ENCODE measurements at regions not wholly inside any gene's neighbourhood (a gene's known extent, or its start where the extent isn't known, plus 50 kb on each side); places are given as distances from the start of the nearest gene placed in this dataset.

DNA sequence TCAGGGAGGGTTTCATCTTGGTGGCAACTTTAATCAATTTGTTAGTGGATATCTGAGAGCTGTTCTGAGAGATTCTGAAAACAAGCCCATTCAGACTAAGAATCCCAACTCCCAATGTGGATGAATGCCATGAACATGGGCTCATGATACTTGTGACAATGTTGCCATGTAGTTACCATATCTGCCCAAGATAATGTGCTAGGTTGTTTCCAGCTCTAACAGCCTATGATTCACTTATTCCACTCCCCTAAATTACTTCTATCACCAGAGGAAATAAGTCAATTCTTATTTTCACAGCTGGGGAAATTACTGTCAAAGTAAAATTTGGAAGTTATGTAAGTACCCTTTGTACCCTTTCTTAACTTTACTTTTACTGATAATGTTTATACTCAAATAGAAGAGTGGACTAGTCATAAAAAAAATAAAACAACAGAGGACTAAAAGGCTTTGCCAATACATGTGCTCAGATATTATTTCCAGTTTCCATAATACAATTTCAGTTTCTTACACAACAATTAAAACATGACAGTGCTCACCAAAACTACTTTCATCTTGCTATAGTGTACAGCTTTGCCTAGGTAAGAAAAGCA, 1101.7 kb upstream of the INTU start:
- no peaks in the 10 kb centered on the region for H3K36me3 Mint-ChIP-seq (ENCODE audit: low read depth)
- H3K27me3 Mint-ChIP-seq (ENCODE audit: low read depth) = no peaks in the 10 kb centered on the region
- H3K4me3 Mint-ChIP-seq = no peak overlapping the region
- no peak overlapping the region for H3K27ac Mint-ChIP-seq
- TF ChIP-seq, protein P1, sequence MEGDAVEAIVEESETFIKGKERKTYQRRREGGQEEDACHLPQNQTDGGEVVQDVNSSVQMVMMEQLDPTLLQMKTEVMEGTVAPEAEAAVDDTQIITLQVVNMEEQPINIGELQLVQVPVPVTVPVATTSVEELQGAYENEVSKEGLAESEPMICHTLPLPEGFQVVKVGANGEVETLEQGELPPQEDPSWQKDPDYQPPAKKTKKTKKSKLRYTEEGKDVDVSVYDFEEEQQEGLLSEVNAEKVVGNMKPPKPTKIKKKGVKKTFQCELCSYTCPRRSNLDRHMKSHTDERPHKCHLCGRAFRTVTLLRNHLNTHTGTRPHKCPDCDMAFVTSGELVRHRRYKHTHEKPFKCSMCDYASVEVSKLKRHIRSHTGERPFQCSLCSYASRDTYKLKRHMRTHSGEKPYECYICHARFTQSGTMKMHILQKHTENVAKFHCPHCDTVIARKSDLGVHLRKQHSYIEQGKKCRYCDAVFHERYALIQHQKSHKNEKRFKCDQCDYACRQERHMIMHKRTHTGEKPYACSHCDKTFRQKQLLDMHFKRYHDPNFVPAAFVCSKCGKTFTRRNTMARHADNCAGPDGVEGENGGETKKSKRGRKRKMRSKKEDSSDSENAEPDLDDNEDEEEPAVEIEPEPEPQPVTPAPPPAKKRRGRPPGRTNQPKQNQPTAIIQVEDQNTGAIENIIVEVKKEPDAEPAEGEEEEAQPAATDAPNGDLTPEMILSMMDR (IDR thresholded peaks at IDR 0.05; ENCODE audit: unreplicated experiment in 3 of 3) = no peak
- H3K9me3 Mint-ChIP-seq = peaks cover 15% of the 10 kb centered on the region
- peaks cover 10% of the 10 kb centered on the region for H3K4me1 Mint-ChIP-seq

DNA sequence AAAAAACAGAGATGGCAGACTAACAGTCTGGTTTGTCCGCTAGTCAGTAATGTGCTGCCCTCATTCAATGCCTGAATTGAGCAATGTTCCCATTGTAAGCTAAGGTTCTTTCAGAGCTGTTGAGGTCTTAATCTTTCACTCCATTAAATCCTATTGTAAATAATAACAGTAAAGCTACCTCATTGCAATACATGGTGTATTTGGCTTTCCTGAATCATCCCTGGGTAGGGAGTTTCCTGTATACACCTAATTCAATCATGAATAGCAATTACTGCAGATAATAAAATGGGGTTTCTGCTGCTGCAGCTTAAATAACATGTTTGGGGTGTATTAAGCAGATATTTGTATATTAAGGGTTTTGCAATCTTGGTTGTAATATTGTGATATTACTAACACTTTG, 1100.2 kb upstream of the INTU start:
- peaks cover 8% of the 10 kb centered on the region for H3K9me3 Mint-ChIP-seq
- no peaks in the 10 kb centered on the region for H3K36me3 Mint-ChIP-seq (ENCODE audit: low read depth)
- no peaks in the 10 kb centered on the region for H3K27me3 Mint-ChIP-seq (ENCODE audit: low read depth)
- no peak overlapping the region for H3K27ac Mint-ChIP-seq
- peaks cover 10% of the 10 kb centered on the region for H3K4me1 Mint-ChIP-seq
- TF ChIP-seq, protein P1 (IDR thresholded peaks at IDR 0.05; ENCODE audit: unreplicated experiment in 3 of 3) = no peak
- no peak overlapping the region for H3K4me3 Mint-ChIP-seq

DNA sequence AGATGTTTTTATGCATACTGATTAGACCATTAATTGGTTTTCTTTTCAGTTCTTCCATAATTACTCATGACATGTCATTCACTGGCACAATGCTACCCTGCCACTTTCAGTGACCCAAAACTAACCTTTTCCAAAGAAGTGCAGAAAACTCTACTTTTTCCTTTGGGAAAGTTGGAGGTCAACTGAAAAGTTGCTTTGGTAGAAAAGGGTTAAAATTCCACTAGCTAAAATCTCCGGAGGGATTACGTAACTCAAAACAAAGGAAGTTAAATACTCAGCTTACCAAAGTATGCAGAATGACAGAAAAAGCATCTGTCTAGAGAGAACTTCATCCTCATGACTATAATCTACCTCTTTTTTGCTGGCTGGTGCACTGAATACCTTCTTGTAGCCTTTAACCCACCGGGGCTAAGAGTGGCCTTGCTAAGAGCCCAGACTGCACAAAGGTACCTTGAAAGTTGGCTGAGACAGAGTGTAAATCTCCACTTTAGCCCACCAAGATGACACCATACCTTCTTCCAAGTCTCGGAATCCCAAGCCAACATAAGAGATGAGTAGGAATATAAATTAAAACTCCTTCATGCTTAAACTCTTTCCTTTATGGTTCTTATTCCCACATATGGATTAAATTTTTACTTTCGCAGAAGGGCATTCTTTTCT, 1099.5 kb upstream of the INTU start:
- H3K27ac Mint-ChIP-seq = peak overlapping the region; percentile 40 to 74 (median 72)
- H3K9me3 Mint-ChIP-seq = peaks cover 2% of the 10 kb centered on the region
- peaks cover 10% of the 10 kb centered on the region for H3K4me1 Mint-ChIP-seq
- TF ChIP-seq, protein P1 (IDR thresholded peaks at IDR 0.05; ENCODE audit: unreplicated experiment in 3 of 3) = no peak
- no peaks in the 10 kb centered on the region for H3K36me3 Mint-ChIP-seq (ENCODE audit: low read depth)
- H3K4me3 Mint-ChIP-seq = no peak overlapping the region
- H3K27me3 Mint-ChIP-seq (ENCODE audit: low read depth) = no peaks in the 10 kb centered on the region

DNA sequence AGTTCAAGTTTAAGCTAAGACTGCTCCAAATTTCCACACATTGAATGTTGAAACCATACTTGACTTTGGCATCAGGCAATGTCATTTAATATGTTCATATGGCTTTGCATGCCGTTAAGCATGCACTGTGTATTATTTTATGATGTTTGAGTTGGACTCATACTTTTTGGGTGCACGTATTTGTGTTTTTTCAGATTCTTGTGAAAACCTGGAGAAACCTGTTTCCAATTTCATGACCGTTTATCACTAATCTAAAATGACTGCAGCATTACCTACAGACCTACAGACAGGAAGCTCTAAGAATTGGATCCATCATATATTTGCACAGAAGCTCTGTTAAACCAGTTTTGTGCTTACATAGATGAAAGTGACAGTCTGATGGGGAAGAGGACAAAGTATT, 1093.0 kb upstream of the INTU start:
- H3K9me3 Mint-ChIP-seq = no peaks in the 10 kb centered on the region
- no peaks in the 10 kb centered on the region for H3K36me3 Mint-ChIP-seq (ENCODE audit: low read depth)
- TF ChIP-seq, protein P1 (IDR thresholded peaks at IDR 0.05; ENCODE audit: unreplicated experiment in 3 of 3) = no peak
- no peak overlapping the region for H3K4me3 Mint-ChIP-seq
- H3K27me3 Mint-ChIP-seq (ENCODE audit: low read depth) = no peaks in the 10 kb centered on the region
- H3K4me1 Mint-ChIP-seq = peaks cover 17% of the 10 kb centered on the region
- H3K27ac Mint-ChIP-seq = peak overlapping the region in 1 of 3 experiments; percentile 27

DNA sequence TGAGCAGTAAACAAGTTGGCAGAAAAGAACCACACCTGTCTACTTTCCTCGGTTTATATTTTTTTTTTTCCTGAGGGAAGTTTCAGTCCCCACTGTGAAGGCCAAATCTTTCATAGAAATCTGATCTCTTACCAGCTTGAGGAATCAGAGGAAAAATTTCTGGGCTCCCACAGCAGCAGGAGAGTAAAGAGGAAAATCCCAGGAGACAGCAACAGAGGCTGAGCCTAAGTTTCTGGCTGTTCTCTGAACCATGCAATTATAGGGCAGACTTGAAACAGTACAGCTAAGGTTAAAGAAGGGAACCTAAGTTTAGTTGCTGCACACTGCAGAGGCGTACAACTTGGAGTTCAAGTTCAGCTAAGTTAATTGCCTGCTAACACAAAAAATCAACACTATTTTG, 1090.9 kb upstream of the INTU start:
- Mint-ChIP-seq H3K27me3 (ENCODE audit: low read depth) (no peaks in the 10 kb centered on the region), H3K9me3 (no peaks in the 10 kb centered on the region)

More for the DNA sequence above, 1090.9 kb upstream of the INTU start:
- peak overlapping the region; percentile 19 to 43 (median 32) for H3K27ac Mint-ChIP-seq
- H3K36me3 Mint-ChIP-seq (ENCODE audit: low read depth) = no peaks in the 10 kb centered on the region
- TF ChIP-seq, protein P1 (IDR thresholded peaks at IDR 0.05; ENCODE audit: unreplicated experiment in 3 of 3) = no peak
- no peak overlapping the region for H3K4me3 Mint-ChIP-seq
- peaks cover 17% of the 10 kb centered on the region for H3K4me1 Mint-ChIP-seq

Measured in nephron (organoid).